DOHH2 (cell line): ENCODE measurements at regions not wholly inside any gene's neighbourhood (a gene's known extent, or its start where the extent isn't known, plus 50 kb on each side); places are given as distances from the start of the nearest gene placed in this dataset.

Experiments used
- H3F3A ChIP-seq: fragments of 200-600 bp; sonication (generic), shearing (Covaris generic); 2 replicates; pipeline ENCODE4 v1.6.0; 2016; ENCODE audit warnings: antibody characterized with exemption, mild to moderate bottlenecking; ENCODE audit not compliant: control insufficient read depth, insufficient read depth
- H3K27ac ChIP-seq: fragments of 200-600 bp; sonication (generic); 2 replicates; pipeline ENCODE4 v1.5.1; 2014; ENCODE audit warnings: low read depth, mild to moderate bottlenecking, low read length, moderate library complexity
- H3K27me3 ChIP-seq: fragments of 200-600 bp; sonication (generic); 2 replicates; pipeline ENCODE4 v1.6.1; 2014; ENCODE audit warnings: mild to moderate bottlenecking, low read length, mixed read lengths; ENCODE audit not compliant: control insufficient read depth
- H3K36me3 ChIP-seq: fragments of 200-600 bp; sonication (generic); 2 replicates; pipeline ENCODE4 v1.6.1; 2014; ENCODE audit warnings: mild to moderate bottlenecking, low read length, moderate library complexity, mixed read lengths; ENCODE audit not compliant: control insufficient read depth
- H3K4me1 ChIP-seq: fragments of 200-600 bp; sonication (generic); 2 replicates; pipeline ENCODE4 v1.6.1; 2014; ENCODE audit warnings: mild to moderate bottlenecking, low read length, mixed read lengths; ENCODE audit not compliant: control insufficient read depth
- H3K4me2 ChIP-seq: fragments of 200-600 bp; sonication (generic); 2 replicates; pipeline ENCODE4 v1.6.0; 2014; ENCODE audit warnings: mild to moderate bottlenecking, low read length, moderate library complexity
- H3K4me3 ChIP-seq: fragments of 200-600 bp; sonication (generic); 2 replicates; pipeline ENCODE4 v1.5.1; 2014; ENCODE audit warnings: mild to moderate bottlenecking, low read length, mixed read lengths
- H3K79me2 ChIP-seq: fragments of 200-600 bp; sonication (generic); 2 replicates; pipeline ENCODE4 v1.6.1; 2014; ENCODE audit warnings: mild to moderate bottlenecking, low read length, mixed read lengths; ENCODE audit not compliant: control insufficient read depth
- H3K9me2 ChIP-seq: fragments of 200-600 bp; sonication (generic); replicated peaks from 2 replicates; pipeline ENCODE4 v1.6.1; 2014; ENCODE audit warnings: mild to moderate bottlenecking, low read length, mixed read lengths; ENCODE audit not compliant: control insufficient read depth
- H3K9me3 ChIP-seq: fragments of 200-600 bp; sonication (generic); 2 replicates; pipeline ENCODE4 v1.6.1; 2014; ENCODE audit warnings: antibody characterized with exemption, low read length, mixed read lengths; ENCODE audit not compliant: control insufficient read depth, insufficient read depth
- H4K20me1 ChIP-seq: fragments of 200-600 bp; sonication (generic); 2 replicates; pipeline ENCODE4 v1.6.0; 2014; ENCODE audit warnings: low read depth, mild to moderate bottlenecking, antibody characterized with exemption, low read length, moderate library complexity; ENCODE audit not compliant: control insufficient read depth, insufficient read depth
- EZH2phosphoT487 ChIP-seq: fragments of 200-600 bp; sonication (generic); IDR thresholded peaks from 2 replicates; pipeline ENCODE4 v1.6.1; 2017; ENCODE audit warnings: borderline replicate concordance, mild to moderate bottlenecking, antibody characterized with exemption, low read length, moderate library complexity, mixed read lengths
- TF ChIP-seq, protein P1 (sequence below): fragments of 200-600 bp; sonication (generic); IDR thresholded peaks from one replicate; pipeline ENCODE4 v1.5.1; 2014; ENCODE audit warnings: antibody characterized with exemption, mild to moderate bottlenecking, low read depth, low read length; ENCODE audit not compliant: poor library complexity, severe bottlenecking

DNA sequence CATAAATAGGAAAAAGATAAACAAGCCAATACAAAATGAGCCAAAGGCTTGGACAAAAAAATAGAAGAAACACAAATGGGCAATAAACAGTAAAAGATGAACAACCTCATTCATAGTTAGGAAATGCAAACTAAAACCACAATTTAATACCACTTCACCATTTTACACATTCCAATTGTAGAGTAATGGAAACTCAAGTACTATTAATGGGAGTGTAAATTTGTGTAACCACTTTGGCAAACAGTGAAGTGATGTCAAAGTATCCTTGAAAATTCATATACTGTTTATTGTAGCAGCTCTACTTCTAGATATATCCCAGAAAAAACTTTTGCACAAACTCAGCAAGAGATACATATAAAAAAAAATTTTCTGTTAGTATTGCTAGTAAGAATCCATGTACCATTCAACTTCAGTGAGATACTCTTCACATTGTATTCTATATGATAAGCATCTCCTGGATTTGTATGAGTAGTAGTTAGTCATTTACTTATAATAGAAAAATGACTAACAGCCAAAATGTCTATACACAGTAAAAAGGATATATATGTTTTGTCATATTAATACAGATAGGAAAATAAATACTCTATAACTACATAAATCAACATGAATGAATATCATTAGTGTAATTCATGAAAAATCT is 229.8 kb downstream of the DKK2 start:
- H3K36me3 ChIP-seq: no peaks in the 10 kb centered on the region
- H3K27ac ChIP-seq: no peak overlapping the region
- H4K20me1 ChIP-seq: no peaks in the 10 kb centered on the region
- no peaks in the 10 kb centered on the region for H3K9me2 ChIP-seq
- no peak overlapping the region for H3K4me3 ChIP-seq
- H3K79me2 ChIP-seq: no peaks in the 10 kb centered on the region
- H3F3A ChIP-seq: no peaks in the 10 kb centered on the region
- no peaks in the 10 kb centered on the region for H3K27me3 ChIP-seq
- no peaks in the 10 kb centered on the region for H3K4me1 ChIP-seq
- H3K9me3 ChIP-seq: no peaks in the 10 kb centered on the region
- H3K4me2 ChIP-seq: no peak overlapping the region
- TF ChIP-seq, protein P1, sequence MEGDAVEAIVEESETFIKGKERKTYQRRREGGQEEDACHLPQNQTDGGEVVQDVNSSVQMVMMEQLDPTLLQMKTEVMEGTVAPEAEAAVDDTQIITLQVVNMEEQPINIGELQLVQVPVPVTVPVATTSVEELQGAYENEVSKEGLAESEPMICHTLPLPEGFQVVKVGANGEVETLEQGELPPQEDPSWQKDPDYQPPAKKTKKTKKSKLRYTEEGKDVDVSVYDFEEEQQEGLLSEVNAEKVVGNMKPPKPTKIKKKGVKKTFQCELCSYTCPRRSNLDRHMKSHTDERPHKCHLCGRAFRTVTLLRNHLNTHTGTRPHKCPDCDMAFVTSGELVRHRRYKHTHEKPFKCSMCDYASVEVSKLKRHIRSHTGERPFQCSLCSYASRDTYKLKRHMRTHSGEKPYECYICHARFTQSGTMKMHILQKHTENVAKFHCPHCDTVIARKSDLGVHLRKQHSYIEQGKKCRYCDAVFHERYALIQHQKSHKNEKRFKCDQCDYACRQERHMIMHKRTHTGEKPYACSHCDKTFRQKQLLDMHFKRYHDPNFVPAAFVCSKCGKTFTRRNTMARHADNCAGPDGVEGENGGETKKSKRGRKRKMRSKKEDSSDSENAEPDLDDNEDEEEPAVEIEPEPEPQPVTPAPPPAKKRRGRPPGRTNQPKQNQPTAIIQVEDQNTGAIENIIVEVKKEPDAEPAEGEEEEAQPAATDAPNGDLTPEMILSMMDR: no peak
- no peak for TF ChIP-seq EZH2phosphoT487

DNA sequence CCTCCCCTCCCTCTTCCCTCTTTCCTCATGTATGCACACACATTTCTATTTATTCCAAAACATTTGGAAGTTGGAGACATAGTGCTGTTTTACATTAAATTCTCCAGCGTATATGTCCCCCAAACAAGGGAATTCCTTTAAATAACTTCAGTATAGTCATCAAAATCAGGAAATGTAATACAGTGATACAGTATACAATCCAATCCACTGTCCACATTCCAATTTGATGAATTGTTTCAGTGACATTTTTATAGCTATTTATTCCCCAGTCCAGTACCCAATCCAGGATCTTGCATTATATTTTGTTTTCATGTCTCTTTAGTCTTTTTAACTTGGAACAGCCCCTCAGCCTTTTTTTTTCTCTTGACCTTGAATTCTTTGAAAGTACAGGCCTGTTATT is 233.0 kb downstream of the DKK2 start:
- no peaks in the 10 kb centered on the region for H3F3A ChIP-seq
- no peaks in the 10 kb centered on the region for H3K79me2 ChIP-seq
- H3K27ac ChIP-seq: no peak overlapping the region
- H3K36me3 ChIP-seq: no peaks in the 10 kb centered on the region
- H3K4me2 ChIP-seq: no peak overlapping the region
- H3K4me1 ChIP-seq: no peaks in the 10 kb centered on the region
- no peaks in the 10 kb centered on the region for H3K9me3 ChIP-seq
- H3K27me3 ChIP-seq: no peaks in the 10 kb centered on the region
- H3K4me3 ChIP-seq: no peak overlapping the region
- no peaks in the 10 kb centered on the region for H3K9me2 ChIP-seq
- H4K20me1 ChIP-seq: no peaks in the 10 kb centered on the region
- TF ChIP-seq EZH2phosphoT487: no peak
- TF ChIP-seq, protein P1: no peak

DNA sequence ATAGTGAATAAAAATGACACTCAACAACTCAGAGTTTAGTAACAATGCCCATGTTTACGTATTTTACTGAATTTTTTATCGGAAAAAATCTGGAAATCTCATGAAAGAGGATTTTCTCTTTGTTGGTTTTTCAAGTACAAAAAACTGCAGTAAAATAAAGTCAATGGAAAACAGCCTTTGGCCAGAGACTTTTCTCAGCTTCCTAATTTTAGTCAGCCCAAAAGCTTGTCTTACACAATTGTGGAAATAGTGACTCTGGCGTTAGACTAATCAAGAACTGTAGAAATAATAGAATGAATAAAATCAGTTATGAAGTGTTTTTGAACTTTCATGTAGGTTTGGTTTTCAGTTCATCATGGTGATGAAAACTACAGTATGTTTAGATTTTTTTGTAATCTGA is 234.7 kb downstream of the DKK2 start:
- Histone ChIP-seq H3K4me2 (no peak overlapping the region), H3K36me3 (no peaks in the 10 kb centered on the region), H3K4me1 (no peaks in the 10 kb centered on the region), H3K4me3 (no peak overlapping the region), H3K9me2 (no peaks in the 10 kb centered on the region), H3K79me2 (no peaks in the 10 kb centered on the region), H3F3A (no peaks in the 10 kb centered on the region), H3K27me3 (no peaks in the 10 kb centered on the region), H3K27ac (no peak overlapping the region), H3K9me3 (no peaks in the 10 kb centered on the region), H4K20me1 (no peaks in the 10 kb centered on the region)
- TF ChIP-seq, protein P1: no peak
- TF ChIP-seq EZH2phosphoT487: no peak
